HG02571 (cell line): ENCODE measurements at regions not wholly inside any gene's neighbourhood (a gene's known extent, or its start where the extent isn't known, plus 50 kb on each side); places are given as distances from the start of the nearest gene placed in this dataset.

Experiments
- ATAC-seq: cut with Tn5 transposase; IDR thresholded peaks from one replicate; pipeline ENCODE4 v1.9.1; 2021; ENCODE audit warnings: mild to moderate bottlenecking, moderate library complexity; ENCODE audit not compliant: unreplicated experiment

- ATAC-seq = no peak
Observed at GRCh38 chr7:25545124-25546008, 317.1 kb upstream of the NPVF start.

- ATAC-seq = no peak
Observed at GRCh38 chr7:25546306-25546705, 318.0 kb upstream of the NPVF start.

- no peak for ATAC-seq
Observed at GRCh38 chr7:25549271-25549921, 321.1 kb upstream of the NPVF start.

- ATAC-seq = no peak
Observed at GRCh38 chr7:25550149-25550548, 321.9 kb upstream of the NPVF start.

- no peak for ATAC-seq
Observed at GRCh38 chr7:25552998-25553397, 324.7 kb upstream of the NPVF start.

GRCh38 chr7:25553580-25554291 is 325.4 kb upstream of the NPVF start:
- no peak for ATAC-seq

- ATAC-seq = no peak
Observed at GRCh38 chr7:25557379-25557917, 329.2 kb upstream of the NPVF start.

GRCh38 chr7:25557930-25558329 is 329.6 kb upstream of the NPVF start:
- no peak for ATAC-seq

- ATAC-seq = no peak
Observed at GRCh38 chr7:25558605-25559004, 330.3 kb upstream of the NPVF start.

GRCh38 chr7:25559581-25560367 is 331.5 kb upstream of the NPVF start:
- ATAC-seq = no peak

- no peak for ATAC-seq
Observed at GRCh38 chr7:25562673-25563182, 334.4 kb upstream of the NPVF start.

- ATAC-seq = no peak
Observed at GRCh38 chr7:25565002-25565401, 336.7 kb upstream of the NPVF start.

- no peak for ATAC-seq
Observed at GRCh38 chr7:25565949-25566348, 337.7 kb upstream of the NPVF start.

- no peak for ATAC-seq
Observed at GRCh38 chr7:25567430-25567829, 339.1 kb upstream of the NPVF start.

GRCh38 chr7:25569765-25570164 is 341.5 kb upstream of the NPVF start:
- ATAC-seq = no peak

- ATAC-seq = no peak
Observed at GRCh38 chr7:25572423-25572822, 344.1 kb upstream of the NPVF start.

- ATAC-seq = no peak
Observed at GRCh38 chr7:25574828-25575227, 346.5 kb upstream of the NPVF start.

GRCh38 chr7:25575634-25576033 is 347.3 kb upstream of the NPVF start:
- no peak for ATAC-seq

- no peak for ATAC-seq
Observed at GRCh38 chr7:25578991-25579777, 350.9 kb upstream of the NPVF start.

GRCh38 chr7:25579778-25580075 is 351.4 kb upstream of the NPVF start:
- no peak for ATAC-seq
